Lung (tissue), 11 donors: ENCODE measurements at regions not wholly inside any gene's neighbourhood (a gene's known extent, or its start where the extent isn't known, plus 50 kb on each side); places are given as distances from the start of the nearest gene placed in this dataset.

Source experiments
- ATAC-seq: fragments of 200-7000 bp; cut with Tn5 transposase; one replicate; pipeline ENCODE4 v1.9.1; 2020; ENCODE audit warnings: moderate number of reproducible peaks; ENCODE audit not compliant: insufficient read depth, low FRiP score
- DNase-seq, 3 donors: peaks; one replicate each; pipeline ENCODE4 v3.0.0-alpha.2; 2013 to 2017
- H3K27ac ChIP-seq, 2 donors: one replicate each; pipeline ENCODE4 v1.5.1; 2013; ENCODE audit warnings: mild to moderate bottlenecking in 2 of 2, moderate library complexity in 2 of 2, control low read depth in 1 of 2, inconsistent platforms in 1 of 2, low read depth in 1 of 2, low read length in 1 of 2
- H3K27me3 ChIP-seq, 3 donors: one replicate each; pipeline ENCODE4 v1.5.1; 2013; ENCODE audit warnings: low read length in 2 of 3; ENCODE audit not compliant: control insufficient read depth in 3 of 3, insufficient read depth in 3 of 3
- H3K36me3 ChIP-seq, 4 donors: one replicate each; pipeline ENCODE4 v1.5.1; 2013; ENCODE audit warnings: low read length in 4 of 4, mild to moderate bottlenecking in 1 of 4, moderate library complexity in 1 of 4; ENCODE audit not compliant: control insufficient read depth in 4 of 4, insufficient read depth in 4 of 4
- H3K4me1 ChIP-seq, 5 donors: one replicate each; pipeline ENCODE4 v1.5.1; 2013; ENCODE audit warnings: low read length in 5 of 5, mild to moderate bottlenecking in 2 of 5, moderate library complexity in 1 of 5; ENCODE audit not compliant: control insufficient read depth in 5 of 5, insufficient read depth in 5 of 5
- H3K4me3 ChIP-seq: one replicate; pipeline ENCODE4 v1.5.1; 2013; ENCODE audit warnings: mild to moderate bottlenecking, control low read depth, moderate library complexity
- H3K9ac ChIP-seq, 2 donors: one replicate each; pipeline ENCODE4 v1.5.1; 2013; ENCODE audit warnings: low read length in 2 of 2, control low read depth in 1 of 2; ENCODE audit not compliant: insufficient read depth in 1 of 2
- H3K9me3 ChIP-seq, 4 donors: one replicate each; pipeline ENCODE4 v1.5.1; 2013; ENCODE audit warnings: low read length in 3 of 4, mild to moderate bottlenecking in 1 of 4, moderate library complexity in 1 of 4; ENCODE audit not compliant: control insufficient read depth in 4 of 4, insufficient read depth in 3 of 4
- CTCF ChIP-seq: IDR thresholded peaks from 2 replicates; pipeline ENCODE4 v1.5.1; 2012; ENCODE audit warnings: mild to moderate bottlenecking; ENCODE audit errors: control extremely low read depth, extremely low read depth
- WGBS, 2 donors: extraction: QIAGEN DNeasy Blood & Tissue Kit; methylation state at CpG; one replicate each; pipeline ENCODE4 v1.1.7; 2013; 5-methylcytosine and 5-hydroxymethylcytosine counted together
- donor health status: control.
- donor health status: control.
- donor health status: Bipolar disorder and iron deficiency.
- donor health status: healthy.
- donor health status: DM: yes; HTN: yes; CAD: no.

- peak in 1 of 3 donors; percentile 11 for DNase-seq
- Histone ChIP-seq H3K36me3 (no peaks in the 10 kb centered on the region), H3K4me1 (peaks cover 0 to 2% (median 0%) of the 10 kb centered on the region in 5 donors), H3K27ac (no peak overlapping the region), H3K9ac (no peak overlapping the region), H3K27me3 (no peaks in the 10 kb centered on the region), H3K9me3 (no peaks in the 10 kb centered on the region), H3K4me3 (no peak overlapping the region)
- TF ChIP-seq CTCF, result no peak
- ATAC-seq, result no peak
- 69 to 70% methylated on average over 2 of the region's 2 CpGs for WGBS, 2 donors
Measured at GRCh38 chr3:144242747-144243146, 271.1 kb downstream of the DIPK2A start.

GRCh38 chr3:144244662-144245061 lies 273.0 kb downstream of the DIPK2A start:
- WGBS, 2 donors, result 79 to 85% methylated on average over 3 of the region's 3 CpGs
- no peak overlapping the region for H3K9ac ChIP-seq

GRCh38 chr3:144252896-144253295 lies 281.3 kb downstream of the DIPK2A start:
- Histone ChIP-seq H3K27ac (no peak overlapping the region), H3K36me3 (no peaks in the 10 kb centered on the region), H3K4me1 (no peaks in the 10 kb centered on the region), H3K27me3 (no peaks in the 10 kb centered on the region), H3K9ac (no peak overlapping the region), H3K4me3 (no peak overlapping the region), H3K9me3 (no peaks in the 10 kb centered on the region)
- 55 to 56% methylated on average over 3 of the region's 3 CpGs for WGBS, 2 donors
- TF ChIP-seq CTCF, result no peak
- DNase-seq (no peak), ATAC-seq (no peak)

More at GRCh38 chr3:144244662-144245061, 273.0 kb downstream of the DIPK2A start:
- Histone ChIP-seq H3K27me3 (no peaks in the 10 kb centered on the region), H3K4me3 (no peak overlapping the region), H3K36me3 (no peaks in the 10 kb centered on the region), H3K4me1 (no peaks in the 10 kb centered on the region), H3K27ac (no peak overlapping the region), H3K9me3 (no peaks in the 10 kb centered on the region)
- no peak for ATAC-seq
- TF ChIP-seq CTCF, result no peak
- no peak for DNase-seq

GRCh38 chr3:144257381-144257780 lies 285.8 kb downstream of the DIPK2A start:
- no peak for TF ChIP-seq CTCF
- no peaks in the 10 kb centered on the region for H3K4me1 ChIP-seq
- H3K36me3 ChIP-seq, result no peaks in the 10 kb centered on the region
- ATAC-seq (no peak), DNase-seq (no peak)
- no peak overlapping the region for H3K4me3 ChIP-seq
- 60 to 82% methylated on average over 2 of the region's 2 CpGs for WGBS, 2 donors
- H3K9ac ChIP-seq, result no peak overlapping the region
- no peak overlapping the region for H3K27ac ChIP-seq
- no peaks in the 10 kb centered on the region for H3K9me3 ChIP-seq
- H3K27me3 ChIP-seq, result no peaks in the 10 kb centered on the region
